GM21528 (cell line): ENCODE measurements at regions not wholly inside any gene's neighbourhood (a gene's known extent, or its start where the extent isn't known, plus 50 kb on each side); places are given as distances from the start of the nearest gene placed in this dataset.
"Not testable (repeated sequence)": the region's sequence is repeated elsewhere in the genome, so short reads cannot be mapped to it uniquely, and the experiment has no call there.

Experiments used
- ATAC-seq: cut with Tn5 transposase; IDR thresholded peaks from one replicate; pipeline ENCODE4 v1.9.1; 2021; ENCODE audit warnings: mild to moderate bottlenecking, moderate library complexity; ENCODE audit not compliant: unreplicated experiment, low FRiP score

DNA sequence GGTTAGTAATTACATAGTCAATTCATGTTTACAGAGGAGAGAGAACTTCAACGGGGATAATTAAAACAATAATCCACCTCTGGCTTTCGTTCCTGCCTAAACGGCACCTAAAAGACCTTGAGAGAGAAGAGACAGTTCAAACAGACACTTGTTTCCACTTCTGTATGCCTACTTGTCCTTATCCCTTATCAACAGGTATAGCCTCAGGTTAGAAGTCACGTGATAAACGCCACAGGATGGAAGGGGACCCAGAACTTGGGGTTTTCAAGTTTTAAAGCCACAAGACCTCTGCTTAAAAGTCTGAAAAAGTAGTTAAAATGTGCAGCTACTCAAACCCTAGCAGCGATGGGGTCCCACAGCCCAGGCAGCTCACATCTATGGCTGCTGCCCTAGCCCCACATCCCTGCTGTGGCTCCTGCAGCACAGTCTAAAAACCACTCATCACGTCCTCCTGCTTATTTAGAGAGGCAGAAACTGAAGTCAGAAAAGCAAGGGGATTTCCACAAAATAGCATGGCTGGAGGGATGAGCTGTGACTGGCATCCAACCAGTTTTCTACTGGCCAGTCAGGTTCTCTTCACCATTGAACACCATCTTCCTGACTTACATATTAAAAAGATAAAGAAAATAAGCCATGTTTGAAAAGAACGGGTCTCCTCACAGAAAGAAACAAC, 51.2 kb upstream of the SEC16B start:
- ATAC-seq, result no peak

DNA sequence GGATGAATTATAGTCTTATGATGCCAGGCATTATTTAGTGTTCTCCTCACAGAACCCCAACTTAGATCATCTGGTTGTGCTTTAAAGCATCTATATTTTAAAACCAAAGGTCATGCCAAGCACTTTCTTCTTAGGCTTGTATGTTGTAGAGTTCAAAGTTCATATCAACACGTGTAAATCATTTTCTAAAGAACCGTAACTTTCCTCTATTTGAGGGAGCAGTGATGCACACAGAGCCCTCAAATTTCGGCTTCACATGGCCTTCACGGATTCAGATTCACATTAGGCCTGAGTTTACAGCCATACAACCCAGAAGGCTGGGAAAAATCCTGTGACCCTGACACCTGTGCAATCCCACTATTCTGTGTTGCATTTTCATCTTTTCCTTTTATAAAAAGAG, 52.1 kb upstream of the SEC16B start:
- no peak for ATAC-seq

DNA sequence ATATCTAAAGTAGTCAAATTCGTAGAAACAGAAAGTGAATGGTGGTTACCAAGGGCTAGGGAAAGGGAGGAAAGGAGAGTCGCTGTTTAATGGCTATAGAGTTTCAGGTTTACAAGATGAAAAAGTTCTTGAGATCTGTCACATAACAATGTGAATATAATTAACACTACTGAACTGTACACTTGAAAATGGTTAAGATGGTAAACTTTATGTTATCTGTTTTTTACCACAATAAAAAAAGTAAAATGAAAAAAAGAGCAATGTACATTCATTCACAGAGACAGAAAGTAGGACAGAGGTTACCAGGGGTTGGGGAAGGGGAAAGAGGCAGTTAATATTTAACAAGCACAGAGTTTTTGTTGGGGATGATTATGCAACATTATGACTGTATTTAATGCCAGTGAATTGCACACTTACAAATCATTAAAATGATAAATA, 53.3 kb upstream of the SEC16B start:
- no peak for ATAC-seq

DNA sequence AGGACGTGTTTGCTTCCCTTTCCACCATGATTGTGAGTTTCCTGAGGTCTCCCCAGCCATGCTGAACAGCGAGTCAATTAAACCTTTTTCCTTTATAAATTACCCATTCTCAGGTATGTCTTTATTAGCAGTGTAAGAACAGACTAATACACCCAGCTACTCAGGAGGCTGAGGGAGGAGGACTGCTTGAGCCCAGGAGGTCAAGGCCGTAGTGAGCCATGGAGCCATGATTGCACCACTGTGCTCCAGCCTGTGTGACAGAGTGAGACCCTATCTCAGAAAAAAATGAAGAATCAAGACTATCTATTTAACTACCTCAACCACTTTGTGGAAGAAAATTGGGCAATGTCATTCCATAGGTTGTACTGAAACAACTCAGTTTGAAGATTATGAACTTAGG, 54.6 kb upstream of the SEC16B start:
- ATAC-seq, result no peak

DNA sequence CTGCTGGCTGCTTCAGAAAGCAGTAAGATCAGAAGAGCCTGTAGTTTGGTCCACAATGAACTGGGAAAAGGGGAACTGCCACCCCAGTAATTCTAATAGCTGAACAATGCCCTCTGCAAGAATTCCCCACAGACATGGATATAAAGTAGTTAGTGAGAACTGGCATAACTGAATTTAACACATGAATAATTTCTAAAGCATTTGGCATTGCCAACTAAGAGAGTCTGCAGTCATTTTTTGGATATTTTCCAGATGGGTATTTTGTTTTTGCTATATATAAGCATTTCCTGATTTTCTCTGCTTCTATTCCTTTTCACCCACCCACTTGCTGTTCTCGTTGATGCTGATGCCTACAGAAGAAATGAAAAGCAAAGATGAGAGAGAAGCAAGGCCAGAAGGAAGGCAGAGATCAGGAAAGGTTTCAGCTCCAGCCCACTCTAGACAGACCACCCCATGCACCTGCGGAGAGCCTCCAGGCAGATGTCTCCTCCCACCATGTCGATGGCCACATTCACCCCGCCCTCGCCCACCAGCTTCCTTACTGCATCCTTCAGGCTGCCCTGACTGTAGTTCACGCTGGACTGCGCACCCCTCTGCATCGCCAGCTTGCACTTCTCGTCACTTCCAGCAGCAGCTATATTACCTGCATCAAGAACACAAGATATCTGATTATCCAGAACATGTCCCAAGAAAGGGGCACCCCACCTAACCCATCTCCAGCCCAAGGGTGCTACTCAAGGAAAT, 55.9 kb upstream of the SEC16B start:
- no peak for ATAC-seq

DNA sequence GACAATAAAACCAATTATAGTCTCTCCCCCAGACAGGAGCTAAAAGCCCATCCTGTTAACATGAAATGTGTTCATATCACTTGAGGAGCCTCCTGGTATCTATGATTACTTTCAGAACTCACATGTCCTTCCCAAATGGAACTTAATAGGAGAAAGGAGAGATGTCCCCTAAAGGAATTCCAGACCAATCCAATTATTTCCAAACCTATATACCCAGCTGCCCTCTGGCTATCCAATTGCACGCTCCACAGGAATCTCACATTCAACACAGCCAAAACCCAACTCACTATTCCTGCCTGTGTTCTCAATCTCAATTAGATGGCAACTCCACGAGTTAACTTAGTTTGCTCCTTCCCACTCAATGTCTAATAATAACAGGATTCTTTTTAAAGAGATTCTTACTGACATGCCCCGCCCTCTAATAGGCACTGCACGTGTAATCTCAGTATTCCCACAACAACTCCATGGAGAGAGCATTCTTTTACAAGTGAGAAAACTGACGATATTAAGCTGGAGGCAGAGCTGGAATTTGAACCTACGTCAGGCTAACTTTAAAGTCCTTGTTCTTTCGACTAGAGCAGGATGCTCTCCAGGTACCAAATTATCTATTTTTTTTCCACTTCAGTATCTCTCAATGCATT, 59.1 kb upstream of the SEC16B start:
- ATAC-seq, result no peak

DNA sequence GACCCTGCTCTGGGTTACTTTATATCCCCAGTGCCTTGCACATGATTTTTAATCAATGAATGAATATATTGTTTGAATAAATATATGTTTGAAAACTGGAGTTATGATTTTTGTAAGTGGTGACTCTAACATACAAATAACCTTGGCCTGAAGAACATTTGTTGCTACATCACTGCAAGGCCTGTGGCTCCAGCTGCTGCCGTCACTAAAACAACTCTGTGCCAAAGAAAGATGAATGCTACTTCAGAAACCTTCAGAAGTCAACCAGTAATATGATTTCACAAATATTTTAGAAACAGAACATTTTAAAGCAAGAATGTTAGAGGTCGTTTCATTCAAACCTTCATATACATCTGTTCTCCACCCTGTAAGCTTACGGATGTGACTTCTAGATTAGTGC, 60.6 kb upstream of the SEC16B start:
- ATAC-seq, result no peak

DNA sequence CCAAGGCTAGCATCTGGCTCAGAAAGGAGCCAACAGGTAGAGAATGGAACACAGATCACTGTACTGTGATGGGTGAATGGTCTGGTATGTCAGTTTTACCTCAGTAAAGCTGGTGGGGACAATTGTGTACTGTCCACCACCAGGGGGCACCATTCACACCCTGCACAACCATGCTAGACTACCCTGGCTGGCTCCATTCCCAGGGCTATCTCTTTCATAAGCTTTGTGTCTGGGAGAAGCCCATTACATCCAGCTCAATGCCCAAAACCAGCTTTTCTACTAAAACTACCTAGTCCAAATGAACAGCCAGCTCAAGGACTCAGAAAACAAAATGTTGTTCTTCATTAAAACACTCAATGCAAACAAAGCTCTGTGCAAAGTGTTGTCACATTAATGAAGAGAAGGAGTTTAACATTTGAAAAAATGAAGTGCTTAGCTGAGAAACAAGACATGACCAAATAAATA, 62.0 kb upstream of the RASAL2 start:
- ATAC-seq, result peak; percentile 82

DNA sequence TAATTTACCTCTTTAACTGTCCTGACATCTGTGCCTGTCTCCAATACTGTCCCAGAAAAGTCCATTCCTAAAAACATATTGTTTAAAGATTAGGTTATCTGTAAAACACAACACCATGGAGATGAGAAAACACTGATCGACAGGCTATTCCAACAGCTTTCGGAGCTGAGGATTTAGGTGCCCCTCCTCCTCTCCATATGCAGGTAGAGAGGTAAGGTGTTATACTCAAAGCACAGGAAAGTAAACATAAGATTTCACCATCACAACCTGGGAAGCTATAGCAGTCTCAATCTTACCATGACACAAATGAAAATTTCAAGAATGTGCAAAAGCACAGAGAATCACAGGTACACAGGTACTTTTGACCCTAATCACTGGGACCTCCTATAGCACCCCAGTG, 60.9 kb upstream of the RASAL2 start:
- no peak for ATAC-seq

DNA sequence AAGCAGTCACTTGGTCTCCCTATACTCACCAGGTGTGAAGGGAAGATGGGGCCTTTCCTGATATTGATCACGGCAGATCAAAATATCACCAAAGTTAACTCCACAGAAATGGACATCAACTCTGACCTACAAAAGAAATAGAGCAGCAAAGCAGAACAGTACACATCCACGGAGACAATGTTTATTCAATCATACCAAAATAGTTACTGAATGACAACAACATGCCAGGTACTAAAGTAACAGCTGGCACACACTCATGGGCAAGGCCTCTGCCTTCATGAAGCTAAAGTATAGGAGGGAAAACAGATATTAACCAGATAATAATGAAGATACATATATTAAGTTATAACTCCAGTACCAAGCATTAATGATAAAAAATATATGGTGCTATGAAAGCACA, 59.2 kb upstream of the RASAL2 start:
- ATAC-seq, result no peak

DNA sequence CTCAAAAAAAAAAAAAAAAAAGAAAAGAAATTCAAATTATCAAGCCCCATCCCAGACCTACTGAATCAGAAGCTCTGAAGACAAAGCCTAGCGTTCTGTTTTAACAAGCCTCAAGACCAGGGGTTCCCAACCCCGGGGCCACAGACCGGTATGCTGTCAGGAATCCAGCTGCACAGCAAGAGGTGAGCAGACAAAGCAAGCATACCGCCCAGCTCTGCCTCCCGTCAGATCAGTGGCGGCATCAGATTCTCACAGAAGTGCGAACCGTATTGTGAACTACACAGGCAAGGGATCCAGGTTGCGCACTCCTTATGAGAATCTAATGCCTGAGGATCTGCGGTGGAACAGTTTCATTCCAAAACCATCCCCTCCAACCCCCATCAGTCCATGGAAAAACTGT, 57.8 kb upstream of the RASAL2 start:
- no peak for ATAC-seq

DNA sequence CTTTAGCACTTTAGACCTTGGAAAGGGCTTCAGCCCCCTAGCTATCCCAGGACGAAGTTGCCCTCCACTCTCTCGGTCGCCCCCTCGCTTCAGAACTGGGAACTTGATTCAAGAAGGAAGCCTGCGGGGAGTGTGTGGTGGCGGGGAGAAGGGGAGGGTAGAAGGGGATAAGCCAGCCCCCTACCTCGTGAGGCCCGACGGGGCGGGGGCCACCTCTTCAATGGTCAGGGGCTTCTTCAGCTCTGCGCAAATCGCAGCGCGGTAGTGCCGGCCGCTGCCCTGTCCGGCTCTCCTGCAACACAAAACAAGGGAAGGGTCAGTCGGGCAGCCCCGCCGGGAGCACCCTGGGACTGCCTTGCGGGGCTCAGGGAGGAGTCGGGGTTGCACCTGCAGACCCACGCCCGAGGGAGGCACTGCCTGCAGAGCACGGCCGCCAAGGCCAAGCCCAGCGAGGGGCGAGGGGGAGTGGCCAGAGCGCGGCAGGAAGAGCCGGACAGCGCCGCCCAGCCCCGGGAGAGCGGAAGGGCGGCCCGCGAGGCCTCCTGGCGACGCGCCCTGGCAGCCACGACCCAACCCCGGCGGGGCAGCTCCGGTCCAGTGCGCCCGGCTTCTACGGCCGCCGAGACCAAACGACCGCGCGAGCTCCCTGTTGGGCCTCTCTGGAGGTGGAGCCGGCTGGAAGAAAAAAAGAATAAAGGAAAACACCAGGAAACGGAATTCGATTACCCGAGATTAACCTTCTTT, 56.2 kb upstream of the RASAL2 start:
- no peak for ATAC-seq

DNA sequence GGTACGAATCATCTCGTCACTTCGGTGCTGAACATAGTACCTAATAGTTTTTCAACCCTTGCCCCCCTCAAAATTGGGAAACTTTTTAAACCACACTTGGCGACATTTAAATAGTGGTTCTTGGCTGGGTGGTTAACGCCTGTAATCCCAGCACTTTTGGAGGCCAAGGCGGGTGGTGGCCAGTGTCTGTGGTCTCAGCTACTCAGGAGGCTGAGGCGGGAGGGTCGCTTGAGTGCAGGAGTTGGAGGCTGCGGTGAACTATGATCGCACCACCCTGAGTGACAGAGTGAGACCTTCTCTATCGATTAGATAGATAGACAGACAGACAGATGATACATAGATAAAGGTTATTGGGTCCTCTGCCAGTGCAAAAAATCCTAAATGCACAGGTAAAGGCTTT, 55.5 kb upstream of the RASAL2 start:
- no peak for ATAC-seq

DNA sequence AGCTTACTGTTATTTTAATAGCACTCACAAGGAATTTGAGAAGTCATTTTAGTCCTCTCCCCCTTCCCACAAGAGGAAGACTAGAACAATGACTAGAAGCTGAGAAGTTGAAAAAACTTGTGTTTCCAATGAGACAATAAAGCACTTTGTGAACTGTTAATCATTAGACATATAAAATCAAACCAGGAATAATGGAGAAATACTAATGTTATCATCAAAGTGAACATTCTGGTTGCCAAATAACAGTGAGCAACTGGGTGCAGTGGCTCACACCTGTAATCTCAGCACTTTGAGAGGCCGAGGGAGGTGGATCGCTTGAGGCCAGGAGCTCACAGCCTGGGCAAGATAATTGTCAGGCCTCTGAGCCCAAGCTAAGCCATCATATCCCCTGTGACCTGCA, 54.0 kb upstream of the RASAL2 start:
- no peak for ATAC-seq

DNA sequence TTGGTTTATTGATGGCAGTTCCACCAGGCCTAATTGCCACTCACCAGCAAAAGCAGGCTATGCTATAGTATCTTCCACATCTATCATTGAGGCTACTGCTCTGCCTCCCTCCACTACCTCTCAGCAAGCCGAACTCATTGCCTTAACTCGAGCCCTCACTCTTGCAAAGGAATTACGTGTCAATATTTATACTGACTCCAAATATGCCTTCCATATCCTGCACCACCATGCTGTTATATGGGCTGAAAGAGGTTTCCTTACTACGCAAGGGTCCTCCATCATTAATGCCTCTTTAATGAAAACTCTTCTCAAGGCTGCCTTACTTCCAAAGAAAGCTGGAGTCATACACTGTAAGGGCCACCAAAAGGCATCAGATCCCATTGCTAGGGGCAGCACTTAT, 50.0 kb upstream of the RASAL2 start:
- ATAC-seq, result not testable (repeated sequence)
